ENCODE measurements at regions not wholly inside any gene's neighbourhood (a gene's known extent, or its start where the extent isn't known, plus 50 kb on each side); places are given as distances from the start of the nearest gene placed in this dataset.
"Not testable (repeated sequence)": the region's sequence is repeated elsewhere in the genome, so short reads cannot be mapped to it uniquely, and the experiment has no call there.

- DNase-seq (ENCODE audit: low read depth) = peak; percentile 93
- H3K4me3 ChIP-seq (ENCODE audit: low read depth, low read length) = no peak overlapping the region
Measured at GRCh38 chr2:226115102-226115831, 684.4 kb downstream of the IRS1 start.

- H3K4me3 ChIP-seq (ENCODE audit: low read depth, low read length) = no peak overlapping the region
- no peak for DNase-seq (ENCODE audit: low read depth)
Measured at GRCh38 chr2:226114436-226114835, 685.2 kb downstream of the IRS1 start.

- H3K4me3 ChIP-seq (ENCODE audit: low read depth, low read length) = no peak overlapping the region
- no peak for DNase-seq (ENCODE audit: low read depth)
Measured at GRCh38 chr2:226098861-226099745, 699.6 kb downstream of the NYAP2 start.

GRCh38 chr2:226095058-226095457, 695.5 kb downstream of the NYAP2 start:
- no peak for DNase-seq (ENCODE audit: low read depth)

GRCh38 chr2:226093364-226093763, 693.9 kb downstream of the NYAP2 start:
- no peak for DNase-seq (ENCODE audit: low read depth)
- no peak overlapping the region for H3K4me3 ChIP-seq (ENCODE audit: low read depth, low read length)

More at GRCh38 chr2:226095058-226095457, 695.5 kb downstream of the NYAP2 start:
- no peak overlapping the region for H3K4me3 ChIP-seq (ENCODE audit: low read depth, low read length)

GRCh38 chr2:226088366-226088674, 688.8 kb downstream of the NYAP2 start:
- no peak for DNase-seq (ENCODE audit: low read depth)
- H3K4me3 ChIP-seq (ENCODE audit: low read depth, low read length) = no peak overlapping the region

- DNase-seq (ENCODE audit: low read depth) = no peak
- no peak overlapping the region for H3K4me3 ChIP-seq (ENCODE audit: low read depth, low read length)
Measured at GRCh38 chr2:226087505-226088365, 688.2 kb downstream of the NYAP2 start.

GRCh38 chr2:226087051-226087450, 687.5 kb downstream of the NYAP2 start:
- no peak for DNase-seq (ENCODE audit: low read depth)
- no peak overlapping the region for H3K4me3 ChIP-seq (ENCODE audit: low read depth, low read length)

GRCh38 chr2:226086190-226086589, 686.7 kb downstream of the NYAP2 start:
- H3K4me3 ChIP-seq (ENCODE audit: low read depth, low read length) = no peak overlapping the region
- no peak for DNase-seq (ENCODE audit: low read depth)

- not testable (repeated sequence) for H3K4me3 ChIP-seq (ENCODE audit: low read depth, low read length); DNase-seq (ENCODE audit: low read depth)
Measured at GRCh38 chr2:226085425-226085824, 685.9 kb downstream of the NYAP2 start.

- no peak overlapping the region for H3K4me3 ChIP-seq (ENCODE audit: low read depth, low read length)
- peak; percentile 64 for DNase-seq (ENCODE audit: low read depth)
Measured at GRCh38 chr2:226080334-226080733, 680.8 kb downstream of the NYAP2 start.

- no peak overlapping the region for H3K4me3 ChIP-seq (ENCODE audit: low read depth, low read length)
- DNase-seq (ENCODE audit: low read depth) = peak; percentile 96
Measured at GRCh38 chr2:226079671-226080181, 680.2 kb downstream of the NYAP2 start.

- no peak overlapping the region for H3K4me3 ChIP-seq (ENCODE audit: low read depth, low read length)
- DNase-seq (ENCODE audit: low read depth) = no peak
Measured at GRCh38 chr2:226079196-226079595, 679.7 kb downstream of the NYAP2 start.

- no peak for DNase-seq (ENCODE audit: low read depth)
- H3K4me3 ChIP-seq (ENCODE audit: low read depth, low read length) = no peak overlapping the region
Measured at GRCh38 chr2:226078666-226079065, 679.2 kb downstream of the NYAP2 start.

GRCh38 chr2:226077841-226078240, 678.3 kb downstream of the NYAP2 start:
- DNase-seq (ENCODE audit: low read depth) = no peak
- no peak overlapping the region for H3K4me3 ChIP-seq (ENCODE audit: low read depth, low read length)

GRCh38 chr2:226077031-226077430, 677.5 kb downstream of the NYAP2 start:
- no peak for DNase-seq (ENCODE audit: low read depth)
- no peak overlapping the region for H3K4me3 ChIP-seq (ENCODE audit: low read depth, low read length)

- H3K4me3 ChIP-seq (ENCODE audit: low read depth, low read length) = no peak overlapping the region
- no peak for DNase-seq (ENCODE audit: low read depth)
Measured at GRCh38 chr2:226076529-226076928, 677.0 kb downstream of the NYAP2 start.

GRCh38 chr2:226074391-226074790, 674.9 kb downstream of the NYAP2 start:
- no peak for DNase-seq (ENCODE audit: low read depth)

GRCh38 chr2:226073496-226074160, 674.1 kb downstream of the NYAP2 start:
- no peak overlapping the region for H3K4me3 ChIP-seq (ENCODE audit: low read depth, low read length)
- DNase-seq (ENCODE audit: low read depth) = no peak

More at GRCh38 chr2:226074391-226074790, 674.9 kb downstream of the NYAP2 start:
- H3K4me3 ChIP-seq (ENCODE audit: low read depth, low read length) = no peak overlapping the region
